ENCODE measurements at regions not wholly inside any gene's neighbourhood (a gene's known extent, or its start where the extent isn't known, plus 50 kb on each side); places are given as distances from the start of the nearest gene placed in this dataset.

- H3K27ac ChIP-seq = no peak overlapping the region
- H3K4me1 ChIP-seq = no peaks in the 10 kb centered on the region
- TF ChIP-seq, protein P1, sequence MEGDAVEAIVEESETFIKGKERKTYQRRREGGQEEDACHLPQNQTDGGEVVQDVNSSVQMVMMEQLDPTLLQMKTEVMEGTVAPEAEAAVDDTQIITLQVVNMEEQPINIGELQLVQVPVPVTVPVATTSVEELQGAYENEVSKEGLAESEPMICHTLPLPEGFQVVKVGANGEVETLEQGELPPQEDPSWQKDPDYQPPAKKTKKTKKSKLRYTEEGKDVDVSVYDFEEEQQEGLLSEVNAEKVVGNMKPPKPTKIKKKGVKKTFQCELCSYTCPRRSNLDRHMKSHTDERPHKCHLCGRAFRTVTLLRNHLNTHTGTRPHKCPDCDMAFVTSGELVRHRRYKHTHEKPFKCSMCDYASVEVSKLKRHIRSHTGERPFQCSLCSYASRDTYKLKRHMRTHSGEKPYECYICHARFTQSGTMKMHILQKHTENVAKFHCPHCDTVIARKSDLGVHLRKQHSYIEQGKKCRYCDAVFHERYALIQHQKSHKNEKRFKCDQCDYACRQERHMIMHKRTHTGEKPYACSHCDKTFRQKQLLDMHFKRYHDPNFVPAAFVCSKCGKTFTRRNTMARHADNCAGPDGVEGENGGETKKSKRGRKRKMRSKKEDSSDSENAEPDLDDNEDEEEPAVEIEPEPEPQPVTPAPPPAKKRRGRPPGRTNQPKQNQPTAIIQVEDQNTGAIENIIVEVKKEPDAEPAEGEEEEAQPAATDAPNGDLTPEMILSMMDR (IDR thresholded peaks at IDR 0.05) = no peak
- no peaks in the 10 kb centered on the region for H3K27me3 ChIP-seq
- DNase-seq (ENCODE audit: low spot score in 2 of 2) = no peak
- intact Hi-C loops (cut with DNase I) = loop anchor here (10.0 kb wide), 1 partner anchor 160 kb away; no protein-coding TSS in a partner anchor
- H3K4me3 ChIP-seq = no peak overlapping the region
- no peaks in the 10 kb centered on the region for H3K9me3 ChIP-seq
- no peaks in the 10 kb centered on the region for H3K36me3 ChIP-seq
Measured at GRCh38 chr12:97764700-97765099, 302.1 kb downstream of the RMST start.

GRCh38 chr12:97767347-97767746, 304.7 kb downstream of the RMST start:
- no peak overlapping the region for H3K4me3 ChIP-seq
- no peak overlapping the region for H3K27ac ChIP-seq
- intact Hi-C loops (cut with DNase I) = loop anchor here (10.0 kb wide), 1 partner anchor 157 kb away; no protein-coding TSS in a partner anchor
- H3K4me1 ChIP-seq = no peaks in the 10 kb centered on the region
- H3K9me3 ChIP-seq = peaks cover 0 to under 1% of the 10 kb centered on the region in 2 donors
- no peak for DNase-seq (ENCODE audit: low spot score in 2 of 2)
- H3K27me3 ChIP-seq = no peaks in the 10 kb centered on the region
- TF ChIP-seq, protein P1 (IDR thresholded peaks at IDR 0.05) = no peak
- H3K36me3 ChIP-seq = no peaks in the 10 kb centered on the region

DNA sequence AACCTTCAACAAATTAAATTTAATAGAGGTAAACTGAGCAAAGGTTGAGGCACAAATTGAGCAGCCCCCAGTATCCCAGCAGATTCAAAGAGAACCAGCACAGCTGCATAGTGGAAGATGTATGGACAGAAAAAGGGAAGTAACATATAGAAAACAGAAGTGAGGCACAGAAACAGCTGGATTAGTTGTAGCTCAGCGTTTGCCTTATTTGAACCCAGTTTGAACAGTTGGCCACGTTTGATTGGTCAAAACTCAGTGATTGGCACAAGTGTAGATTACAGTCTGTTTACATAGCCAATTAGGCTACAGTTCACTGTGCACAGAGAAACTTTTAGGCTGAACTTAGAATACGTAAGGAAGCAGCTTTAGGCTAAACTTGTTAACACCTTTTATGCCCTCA, 315.5 kb downstream of the RMST start:
- Histone ChIP-seq H3K27me3 (no peaks in the 10 kb centered on the region), H3K9me3 (peaks cover under 1 to 7% of the 10 kb centered on the region in 2 donors), H3K27ac (no peak overlapping the region), H3K36me3 (no peaks in the 10 kb centered on the region), H3K4me1 (no peaks in the 10 kb centered on the region), H3K4me3 (no peak overlapping the region)
- TF ChIP-seq, protein P1 (IDR thresholded peaks at IDR 0.05) = no peak
- intact Hi-C loops (cut with DNase I) = no loop called here
- DNase-seq (ENCODE audit: low spot score in 2 of 2) = no peak

- Histone ChIP-seq H3K4me3 (no peak overlapping the region), H3K36me3 (no peaks in the 10 kb centered on the region), H3K27me3 (no peaks in the 10 kb centered on the region), H3K27ac (no peak overlapping the region), H3K9me3 (no peaks in the 10 kb centered on the region), H3K4me1 (no peaks in the 10 kb centered on the region)
- TF ChIP-seq, protein P1 (IDR thresholded peaks at IDR 0.05) = no peak
- no peak for DNase-seq (ENCODE audit: low spot score in 2 of 2)
- intact Hi-C loops (cut with DNase I) = no loop called here
Measured at GRCh38 chr12:97781342-97781741, 318.7 kb downstream of the RMST start.

DNA sequence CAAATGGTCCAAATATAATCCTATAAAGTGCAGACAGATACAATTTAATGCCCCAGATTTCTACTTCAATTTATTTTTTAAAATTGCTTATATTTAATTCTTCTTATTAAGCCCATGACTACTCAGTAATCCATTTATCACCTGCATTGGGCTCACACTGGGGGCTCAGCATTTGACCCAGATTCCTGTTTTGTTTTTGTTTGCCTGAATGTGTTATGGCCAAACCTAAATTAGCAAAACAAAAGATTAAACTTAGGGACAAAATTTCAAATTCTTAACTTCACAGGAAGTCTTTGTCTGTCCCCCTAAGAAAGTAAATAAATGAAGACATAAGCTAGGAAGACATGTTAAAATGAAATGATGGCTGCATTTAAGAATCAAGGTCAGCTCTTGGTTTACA, 322.3 kb downstream of the RMST start:
- no peaks in the 10 kb centered on the region for H3K9me3 ChIP-seq
- H3K36me3 ChIP-seq = no peaks in the 10 kb centered on the region
- H3K27me3 ChIP-seq = no peaks in the 10 kb centered on the region
- no peak for DNase-seq (ENCODE audit: low spot score in 2 of 2)
- no peak overlapping the region for H3K4me3 ChIP-seq
- no peaks in the 10 kb centered on the region for H3K4me1 ChIP-seq
- H3K27ac ChIP-seq = no peak overlapping the region
- TF ChIP-seq, protein P1 (IDR thresholded peaks at IDR 0.05) = no peak
- intact Hi-C loops (cut with DNase I) = no loop called here

GRCh38 chr12:97790281-97790680, 327.7 kb downstream of the RMST start:
- Histone ChIP-seq H3K27me3 (no peaks in the 10 kb centered on the region), H3K4me1 (no peaks in the 10 kb centered on the region), H3K27ac (no peak overlapping the region), H3K36me3 (no peaks in the 10 kb centered on the region), H3K4me3 (no peak overlapping the region), H3K9me3 (no peaks in the 10 kb centered on the region)
- TF ChIP-seq, protein P1 (IDR thresholded peaks at IDR 0.05) = no peak
- no peak for DNase-seq (ENCODE audit: low spot score in 2 of 2)
- intact Hi-C loops (cut with DNase I) = no loop called here
